Natural killer cell (primary cell): ENCODE measurements at regions not wholly inside any gene's neighbourhood (a gene's known extent, or its start where the extent isn't known, plus 50 kb on each side); places are given as distances from the start of the nearest gene placed in this dataset.

Experiments
- ATAC-seq, 3 donors: fragments of 150-1000 bp in 2 of 3; fragments of 200-7000 bp in 1 of 3; cut with Tn5 transposase; 1 replicate in 1 of 3; 2 replicates in 2 of 3; pipeline ENCODE4 v1.10.0; 2021; ENCODE audit warnings: mild to moderate bottlenecking in 2 of 3, moderate library complexity in 2 of 3
- DNase-seq, 2 donors: peaks; one replicate each; pipeline versions ENCODE4 v3.0.0 to v3.0.0-alpha.2; 2013 to 2021; ENCODE audit warnings: mixed read lengths in 1 of 2
- H3K27ac ChIP-seq: one replicate; pipeline ENCODE4 v1.5.1; 2013; ENCODE audit warnings: mild to moderate bottlenecking, low read length
- H3K27me3 ChIP-seq: one replicate; pipeline ENCODE4 v1.6.1; 2013; ENCODE audit warnings: low read length; ENCODE audit not compliant: control insufficient read depth, insufficient read depth
- H3K36me3 ChIP-seq: one replicate; pipeline ENCODE4 v1.6.1; 2013; ENCODE audit warnings: low read length; ENCODE audit not compliant: control insufficient read depth, insufficient read depth
- H3K4me1 ChIP-seq: one replicate; pipeline ENCODE4 v1.6.1; 2013; ENCODE audit warnings: low read length; ENCODE audit not compliant: control insufficient read depth, insufficient read depth
- H3K4me3 ChIP-seq: one replicate; pipeline ENCODE4 v1.5.1; 2013; ENCODE audit warnings: low read length
- H3K9me3 ChIP-seq: one replicate; pipeline ENCODE4 v1.6.1; 2013; ENCODE audit warnings: low read length; ENCODE audit not compliant: control insufficient read depth, insufficient read depth
- H3K27ac Mint-ChIP-seq, 2 donors: one replicate each; pipeline ENCODE4 v1.8.0; 2022; ENCODE audit warnings: mild to moderate bottlenecking in 2 of 2, mixed read lengths in 2 of 2, moderate library complexity in 1 of 2
- H3K27me3 Mint-ChIP-seq, 2 donors: one replicate each; pipeline ENCODE4 v1.8.0; 2022; ENCODE audit warnings: low read depth in 2 of 2, mixed read lengths in 2 of 2
- H3K36me3 Mint-ChIP-seq: one replicate; pipeline ENCODE4 v1.8.0; 2022; ENCODE audit warnings: mixed read lengths
- H3K4me1 Mint-ChIP-seq, 2 donors: one replicate each; pipeline ENCODE4 v1.8.0; 2022; ENCODE audit warnings: mixed read lengths in 2 of 2
- H3K4me3 Mint-ChIP-seq: one replicate; pipeline ENCODE4 v1.8.0; 2022; ENCODE audit warnings: mild to moderate bottlenecking, moderate library complexity, mixed read lengths
- H3K9me3 Mint-ChIP-seq, 2 donors: one replicate each; pipeline ENCODE4 v1.8.0; 2022; ENCODE audit warnings: mixed read lengths in 2 of 2
- WGBS: methylation state at CpG from one replicate; pipeline ENCODE4 v1.1.7; 2013; ENCODE audit warnings: missing lambda C conversion rate; ENCODE audit not compliant: insufficient coverage; 5-methylcytosine and 5-hydroxymethylcytosine counted together
- intact Hi-C: fragments of 100-400 bp; cut with micrococcal nuclease; formaldehyde crosslinking; loops from one replicate; pipeline ENCODE4 v1.14.2; 2022
- TF ChIP-seq, protein P1 (sequence below): fragments of 200-600 bp; IDR thresholded peaks from one replicate; pipeline ENCODE4 v1.8.0; 2022; ENCODE audit warnings: antibody characterized with exemption

DNA sequence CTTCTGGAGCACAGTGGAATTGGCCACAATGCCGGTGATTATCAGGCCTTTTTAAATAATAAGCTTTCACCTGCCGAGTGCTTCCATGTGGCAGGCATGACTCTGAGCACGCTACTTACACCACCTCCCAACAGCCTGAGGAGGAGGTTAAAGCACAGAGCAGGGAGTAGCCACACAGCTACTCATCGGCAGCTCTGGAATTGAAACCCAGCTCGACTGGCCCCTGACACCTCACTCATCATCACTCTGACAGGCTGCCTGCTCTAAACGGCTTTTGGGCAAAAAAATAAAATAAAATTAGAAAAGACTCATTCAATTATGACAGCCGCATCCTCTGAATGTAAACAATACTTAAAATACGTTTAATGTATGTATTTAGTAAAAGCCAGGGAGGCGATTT, 326.4 kb upstream of the NOCT start:
- Histone ChIP-seq H3K4me1 (no peaks in the 10 kb centered on the region), H3K36me3 (no peaks in the 10 kb centered on the region), H3K9me3 (no peaks in the 10 kb centered on the region), H3K27me3 (no peaks in the 10 kb centered on the region), H3K4me3 (no peak overlapping the region), H3K27ac (no peak overlapping the region)
- TF ChIP-seq, protein P1, sequence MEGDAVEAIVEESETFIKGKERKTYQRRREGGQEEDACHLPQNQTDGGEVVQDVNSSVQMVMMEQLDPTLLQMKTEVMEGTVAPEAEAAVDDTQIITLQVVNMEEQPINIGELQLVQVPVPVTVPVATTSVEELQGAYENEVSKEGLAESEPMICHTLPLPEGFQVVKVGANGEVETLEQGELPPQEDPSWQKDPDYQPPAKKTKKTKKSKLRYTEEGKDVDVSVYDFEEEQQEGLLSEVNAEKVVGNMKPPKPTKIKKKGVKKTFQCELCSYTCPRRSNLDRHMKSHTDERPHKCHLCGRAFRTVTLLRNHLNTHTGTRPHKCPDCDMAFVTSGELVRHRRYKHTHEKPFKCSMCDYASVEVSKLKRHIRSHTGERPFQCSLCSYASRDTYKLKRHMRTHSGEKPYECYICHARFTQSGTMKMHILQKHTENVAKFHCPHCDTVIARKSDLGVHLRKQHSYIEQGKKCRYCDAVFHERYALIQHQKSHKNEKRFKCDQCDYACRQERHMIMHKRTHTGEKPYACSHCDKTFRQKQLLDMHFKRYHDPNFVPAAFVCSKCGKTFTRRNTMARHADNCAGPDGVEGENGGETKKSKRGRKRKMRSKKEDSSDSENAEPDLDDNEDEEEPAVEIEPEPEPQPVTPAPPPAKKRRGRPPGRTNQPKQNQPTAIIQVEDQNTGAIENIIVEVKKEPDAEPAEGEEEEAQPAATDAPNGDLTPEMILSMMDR: no peak
- Mint-ChIP-seq H3K9me3 (no peaks in the 10 kb centered on the region), H3K4me3 (no peak overlapping the region), H3K36me3 (no peaks in the 10 kb centered on the region), H3K4me1 (no peaks in the 10 kb centered on the region), H3K27ac (no peak overlapping the region), H3K27me3 (peaks cover 0 to 3% of the 10 kb centered on the region in 2 donors)
- DNase-seq (no peak), ATAC-seq (no peak)
- intact Hi-C loops: no loop called here
- WGBS: 83% methylated on average over 8 of the region's 9 CpGs

DNA sequence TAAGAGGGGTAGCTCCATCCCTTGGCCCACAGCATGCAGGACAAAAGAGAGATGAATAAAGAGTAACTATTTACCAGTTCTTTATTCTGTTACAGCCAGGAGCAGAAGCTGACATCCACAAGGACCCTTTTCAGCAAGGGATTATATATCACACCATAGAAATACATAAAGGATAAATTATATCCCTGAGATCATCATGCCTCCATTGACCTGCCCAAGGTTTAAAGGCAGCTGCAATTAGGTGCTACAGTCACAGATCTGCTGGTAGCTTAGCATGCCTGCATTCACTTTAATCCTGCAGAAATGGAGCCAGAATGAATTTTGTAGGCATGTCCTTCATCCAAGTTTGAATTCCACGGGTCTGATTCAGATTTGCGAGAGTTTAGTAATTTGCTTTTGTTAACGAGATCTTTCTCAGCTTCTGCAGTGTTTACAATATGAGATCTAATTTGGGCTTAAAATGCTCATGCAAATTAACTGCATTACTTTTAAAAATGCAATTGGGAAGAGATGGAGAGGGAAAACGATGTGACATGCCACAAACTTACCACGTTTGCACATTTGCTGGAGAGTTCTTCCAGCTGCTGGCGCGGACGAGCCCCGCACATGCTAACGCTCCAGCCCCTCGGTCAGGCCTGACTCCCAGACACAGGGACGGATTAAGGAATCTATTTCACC, 327.0 kb upstream of the NOCT start:
- DNase-seq (no peak), ATAC-seq (no peak)
- Mint-ChIP-seq H3K4me3 (no peak overlapping the region), H3K27ac (no peak overlapping the region), H3K27me3 (peaks cover 2 to 3% of the 10 kb centered on the region in 2 donors), H3K9me3 (no peaks in the 10 kb centered on the region), H3K36me3 (no peaks in the 10 kb centered on the region), H3K4me1 (no peaks in the 10 kb centered on the region)
- no peaks in the 10 kb centered on the region for H3K27me3 ChIP-seq
- intact Hi-C loops: no loop called here
- H3K4me1 ChIP-seq: no peaks in the 10 kb centered on the region
- no peak overlapping the region for H3K4me3 ChIP-seq
- WGBS: 84% methylated on average over 12 of the region's 12 CpGs
- H3K9me3 ChIP-seq: no peaks in the 10 kb centered on the region
- no peaks in the 10 kb centered on the region for H3K36me3 ChIP-seq
- no peak overlapping the region for H3K27ac ChIP-seq
- TF ChIP-seq, protein P1: no peak

DNA sequence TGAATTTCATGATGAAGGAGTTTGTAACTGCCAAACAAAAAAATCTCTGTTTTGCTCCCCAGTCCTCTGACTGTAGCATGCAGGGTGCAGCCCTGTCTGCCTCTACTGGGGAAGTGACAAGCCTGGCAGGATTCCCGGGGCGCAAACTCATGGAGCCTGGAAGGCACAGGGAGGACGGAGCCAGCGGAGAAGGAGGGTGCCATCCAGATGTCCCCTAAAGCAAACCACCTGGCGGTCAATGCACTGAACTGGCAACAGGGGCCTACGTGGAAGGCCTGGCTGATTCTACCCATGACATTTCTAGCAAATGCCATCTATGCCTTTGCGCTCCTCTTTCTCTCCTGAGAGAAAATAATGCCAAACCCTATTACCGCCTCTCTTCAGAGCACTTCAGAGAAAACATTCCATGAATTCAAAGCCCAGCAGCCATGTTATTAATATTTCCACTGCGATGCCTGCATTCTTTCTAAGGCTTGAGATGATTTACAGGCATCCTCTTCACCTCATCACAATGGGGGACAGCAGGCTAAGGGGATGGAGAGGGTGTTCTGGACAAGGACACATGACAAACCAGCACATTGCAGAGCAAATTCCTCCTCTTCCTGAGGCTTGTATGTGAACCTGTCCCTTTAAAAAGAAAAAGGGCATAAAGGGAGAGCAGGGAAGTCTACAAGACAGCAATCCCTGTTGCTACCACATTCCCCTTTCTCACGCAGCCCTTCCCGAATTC, 329.3 kb upstream of the NOCT start:
- no peak for ATAC-seq
- no peak overlapping the region for H3K27ac Mint-ChIP-seq
- DNase-seq: no peak
- H3K9me3 Mint-ChIP-seq: no peaks in the 10 kb centered on the region
- Histone ChIP-seq H3K4me3 (no peak overlapping the region), H3K27me3 (no peaks in the 10 kb centered on the region), H3K27ac (no peak overlapping the region), H3K9me3 (no peaks in the 10 kb centered on the region), H3K36me3 (no peaks in the 10 kb centered on the region), H3K4me1 (no peaks in the 10 kb centered on the region)
- peaks cover 7 to 20% of the 10 kb centered on the region in 2 donors for H3K27me3 Mint-ChIP-seq
- TF ChIP-seq, protein P1: no peak
- WGBS: 92% methylated on average over 11 of the region's 11 CpGs
- intact Hi-C loops: no loop called here
- no peak overlapping the region for H3K4me3 Mint-ChIP-seq
- H3K4me1 Mint-ChIP-seq: no peaks in the 10 kb centered on the region
- no peaks in the 10 kb centered on the region for H3K36me3 Mint-ChIP-seq
